ENCODE measurements at regions not wholly inside any gene's neighbourhood (a gene's known extent, or its start where the extent isn't known, plus 50 kb on each side); places are given as distances from the start of the nearest gene placed in this dataset.

GRCh38 chr2:22843919-22844537 is 541.0 kb upstream of the KLHL29 start:
- H3K4me2 ChIP-seq (ENCODE audit: extremely low read depth, insufficient read depth, low read length), result no peak overlapping the region
- no peak for TF ChIP-seq CTCF (conservative IDR thresholded peaks at IDR 0.05 in 1 of 2, IDR thresholded peaks at IDR 0.05 in 1 of 2; ENCODE audit: low read depth in 1 of 2, low read length in 2 of 2)
- TF ChIP-seq EZH2 (IDR thresholded peaks at IDR 0.05; ENCODE audit: low read length, missing control alignments), result no peak
- H4K20me1 ChIP-seq (ENCODE audit: control insufficient read depth, extremely low read depth, insufficient read depth, low read length), result no peaks in the 10 kb centered on the region
- H2AFZ ChIP-seq (ENCODE audit: low read length), result no peak overlapping the region
- H3K36me3 ChIP-seq (ENCODE audit: control insufficient read depth, insufficient read depth, low read length), result no peaks in the 10 kb centered on the region
- no peak overlapping the region for H3K9ac ChIP-seq (ENCODE audit: insufficient read depth, low read length)
- DNase-seq (ENCODE audit: low read depth in 2 of 2), result no peak
- no peaks in the 10 kb centered on the region for H3K4me1 ChIP-seq (ENCODE audit: control insufficient read depth, extremely low read depth, insufficient read depth, low read length)
- H3K27me3 ChIP-seq (ENCODE audit: control insufficient read depth, insufficient read depth, low read length), result no peaks in the 10 kb centered on the region
- H3K4me3 ChIP-seq (replicated peaks in 1 of 4; ENCODE audit: control extremely low read depth in 1 of 4, insufficient read depth in 1 of 4, low read depth in 3 of 4, low read length in 4 of 4), result no peak overlapping the region
- no peak overlapping the region for H3K27ac ChIP-seq (ENCODE audit: insufficient read depth, low read length)
- H3K9me3 ChIP-seq (ENCODE audit: control insufficient read depth, insufficient read depth, low read depth, low read length), result no peaks in the 10 kb centered on the region
- H3K79me2 ChIP-seq (ENCODE audit: control insufficient read depth, insufficient read depth, low read length), result no peaks in the 10 kb centered on the region

GRCh38 chr2:22850310-22850709 is 534.7 kb upstream of the KLHL29 start:
- Histone ChIP-seq H3K27me3 (ENCODE audit: control insufficient read depth, insufficient read depth, low read length) (no peaks in the 10 kb centered on the region), H3K4me1 (ENCODE audit: control insufficient read depth, extremely low read depth, insufficient read depth, low read length) (no peaks in the 10 kb centered on the region), H2AFZ (ENCODE audit: low read length) (no peak overlapping the region), H3K9me3 (ENCODE audit: control insufficient read depth, insufficient read depth, low read depth, low read length) (no peaks in the 10 kb centered on the region), H3K4me3 (replicated peaks in 1 of 4; ENCODE audit: control extremely low read depth in 1 of 4, insufficient read depth in 1 of 4, low read depth in 3 of 4, low read length in 4 of 4) (no peak overlapping the region), H3K4me2 (ENCODE audit: extremely low read depth, insufficient read depth, low read length) (no peak overlapping the region), H3K27ac (ENCODE audit: insufficient read depth, low read length) (no peak overlapping the region), H4K20me1 (ENCODE audit: control insufficient read depth, extremely low read depth, insufficient read depth, low read length) (no peaks in the 10 kb centered on the region), H3K9ac (ENCODE audit: insufficient read depth, low read length) (no peak overlapping the region), H3K79me2 (ENCODE audit: control insufficient read depth, insufficient read depth, low read length) (no peaks in the 10 kb centered on the region), H3K36me3 (ENCODE audit: control insufficient read depth, insufficient read depth, low read length) (no peaks in the 10 kb centered on the region)
- no peak for DNase-seq (ENCODE audit: low read depth in 2 of 2)
- TF ChIP-seq CTCF (conservative IDR thresholded peaks at IDR 0.05 in 1 of 2, IDR thresholded peaks at IDR 0.05 in 1 of 2; ENCODE audit: low read depth in 1 of 2, low read length in 2 of 2) (no peak), EZH2 (IDR thresholded peaks at IDR 0.05; ENCODE audit: low read length, missing control alignments) (no peak)

GRCh38 chr2:22854588-22854987 is 530.4 kb upstream of the KLHL29 start:
- no peaks in the 10 kb centered on the region for H4K20me1 ChIP-seq (ENCODE audit: control insufficient read depth, extremely low read depth, insufficient read depth, low read length)
- no peak for TF ChIP-seq CTCF (conservative IDR thresholded peaks at IDR 0.05 in 1 of 2, IDR thresholded peaks at IDR 0.05 in 1 of 2; ENCODE audit: low read depth in 1 of 2, low read length in 2 of 2)
- no peak for TF ChIP-seq EZH2 (IDR thresholded peaks at IDR 0.05; ENCODE audit: low read length, missing control alignments)
- no peaks in the 10 kb centered on the region for H3K27me3 ChIP-seq (ENCODE audit: control insufficient read depth, insufficient read depth, low read length)
- H3K4me3 ChIP-seq (replicated peaks in 1 of 4; ENCODE audit: control extremely low read depth in 1 of 4, insufficient read depth in 1 of 4, low read depth in 3 of 4, low read length in 4 of 4), result no peak overlapping the region
- H3K9ac ChIP-seq (ENCODE audit: insufficient read depth, low read length), result no peak overlapping the region
- H3K27ac ChIP-seq (ENCODE audit: insufficient read depth, low read length), result no peak overlapping the region
- no peak overlapping the region for H2AFZ ChIP-seq (ENCODE audit: low read length)
- H3K4me2 ChIP-seq (ENCODE audit: extremely low read depth, insufficient read depth, low read length), result no peak overlapping the region
- no peaks in the 10 kb centered on the region for H3K9me3 ChIP-seq (ENCODE audit: control insufficient read depth, insufficient read depth, low read depth, low read length)
- no peaks in the 10 kb centered on the region for H3K4me1 ChIP-seq (ENCODE audit: control insufficient read depth, extremely low read depth, insufficient read depth, low read length)
- no peaks in the 10 kb centered on the region for H3K36me3 ChIP-seq (ENCODE audit: control insufficient read depth, insufficient read depth, low read length)
- DNase-seq (ENCODE audit: low read depth in 2 of 2), result no peak
- no peaks in the 10 kb centered on the region for H3K79me2 ChIP-seq (ENCODE audit: control insufficient read depth, insufficient read depth, low read length)
